Activated CD4-positive, CD25-positive, alpha-beta regulatory T cell treated with anti-CD3 and anti-CD28 coated beads, Interleukin-2, amount 50 U/mL, for 16 hours (primary cell): ENCODE measurements at regions not wholly inside any gene's neighbourhood (a gene's known extent, or its start where the extent isn't known, plus 50 kb on each side); places are given as distances from the start of the nearest gene placed in this dataset.
"Not testable (repeated sequence)": the region's sequence is repeated elsewhere in the genome, so short reads cannot be mapped to it uniquely, and the experiment has no call there.

Source experiments
- DNase-seq: peaks from one replicate; pipeline ENCODE4 v3.0.0-alpha.2; 2020; ENCODE audit warnings: low read depth, low spot score

GRCh38 chr15:69860921-69861320 is 236.8 kb downstream of the TLE3 start:
- DNase-seq, result no peak

- DNase-seq, result no peak
Observed at GRCh38 chr15:69861331-69862171, 236.2 kb downstream of the TLE3 start.

- no peak for DNase-seq
Observed at GRCh38 chr15:69862540-69862939, 235.2 kb downstream of the TLE3 start.

- no peak for DNase-seq
Observed at GRCh38 chr15:69863446-69863845, 234.3 kb downstream of the TLE3 start.

- no peak for DNase-seq
Observed at GRCh38 chr15:69865369-69865768, 232.3 kb downstream of the TLE3 start.

GRCh38 chr15:69868756-69869155 is 229.0 kb downstream of the TLE3 start:
- no peak for DNase-seq

GRCh38 chr15:69869291-69869690 is 228.4 kb downstream of the TLE3 start:
- no peak for DNase-seq

GRCh38 chr15:69869881-69870505 is 227.7 kb downstream of the TLE3 start:
- DNase-seq, result no peak

GRCh38 chr15:69871511-69872134 is 226.1 kb downstream of the TLE3 start:
- no peak for DNase-seq

- DNase-seq, result no peak
Observed at GRCh38 chr15:69873807-69874206, 223.9 kb downstream of the TLE3 start.

- no peak for DNase-seq
Observed at GRCh38 chr15:69874321-69874720, 223.4 kb downstream of the TLE3 start.

- no peak for DNase-seq
Observed at GRCh38 chr15:69876064-69876940, 221.4 kb downstream of the TLE3 start.

- not testable (repeated sequence) for DNase-seq
Observed at GRCh38 chr15:69879963-69880362, 217.8 kb downstream of the TLE3 start.

GRCh38 chr15:69880571-69881301 is 217.0 kb downstream of the TLE3 start:
- DNase-seq, result no peak

GRCh38 chr15:69881302-69881670 is 216.4 kb downstream of the TLE3 start:
- no peak for DNase-seq

- DNase-seq, result no peak
Observed at GRCh38 chr15:69881766-69882165, 216.0 kb downstream of the TLE3 start.

GRCh38 chr15:69883306-69883705 is 214.4 kb downstream of the TLE3 start:
- DNase-seq, result no peak

- DNase-seq, result no peak
Observed at GRCh38 chr15:69885173-69885955, 212.4 kb downstream of the TLE3 start.

- no peak for DNase-seq
Observed at GRCh38 chr15:69887009-69887408, 210.7 kb downstream of the TLE3 start.

- DNase-seq, result no peak
Observed at GRCh38 chr15:69887553-69887952, 210.2 kb downstream of the TLE3 start.
